ENCODE measurements at regions not wholly inside any gene's neighbourhood (a gene's known extent, or its start where the extent isn't known, plus 50 kb on each side); places are given as distances from the start of the nearest gene placed in this dataset.

DNA sequence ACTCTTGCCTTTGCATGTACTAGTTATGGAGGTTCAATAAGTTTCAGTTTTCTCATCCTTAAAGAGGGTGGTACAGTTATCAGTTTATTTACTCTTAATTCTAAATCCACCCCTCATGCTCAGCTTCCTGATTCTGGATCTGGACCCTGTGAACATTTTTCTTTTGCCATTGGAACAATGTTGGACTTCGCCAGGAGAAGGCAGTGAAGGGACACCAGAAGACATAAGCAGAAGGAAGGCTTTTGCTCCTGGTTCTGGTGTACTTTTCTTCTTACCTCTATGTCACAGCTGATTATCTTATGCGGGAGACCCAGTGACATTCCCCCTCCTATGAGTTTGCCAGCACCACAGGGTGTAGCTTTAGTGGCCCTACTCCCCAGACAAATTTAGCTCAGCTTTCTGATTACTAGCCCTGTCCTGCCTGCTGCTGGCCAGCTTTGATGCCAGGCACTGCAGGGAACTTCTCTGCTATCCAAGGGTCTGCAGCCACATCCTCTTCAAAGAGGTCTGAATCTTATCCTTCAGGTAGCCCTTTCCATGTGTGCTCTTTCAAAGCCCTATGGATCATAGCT, 466.3 kb upstream of the EPHA3 start:
- no peak for TF ChIP-seq EZH2 (IDR thresholded peaks at IDR 0.05; ENCODE audit: low read depth, unreplicated experiment)
- TF ChIP-seq, protein P1, sequence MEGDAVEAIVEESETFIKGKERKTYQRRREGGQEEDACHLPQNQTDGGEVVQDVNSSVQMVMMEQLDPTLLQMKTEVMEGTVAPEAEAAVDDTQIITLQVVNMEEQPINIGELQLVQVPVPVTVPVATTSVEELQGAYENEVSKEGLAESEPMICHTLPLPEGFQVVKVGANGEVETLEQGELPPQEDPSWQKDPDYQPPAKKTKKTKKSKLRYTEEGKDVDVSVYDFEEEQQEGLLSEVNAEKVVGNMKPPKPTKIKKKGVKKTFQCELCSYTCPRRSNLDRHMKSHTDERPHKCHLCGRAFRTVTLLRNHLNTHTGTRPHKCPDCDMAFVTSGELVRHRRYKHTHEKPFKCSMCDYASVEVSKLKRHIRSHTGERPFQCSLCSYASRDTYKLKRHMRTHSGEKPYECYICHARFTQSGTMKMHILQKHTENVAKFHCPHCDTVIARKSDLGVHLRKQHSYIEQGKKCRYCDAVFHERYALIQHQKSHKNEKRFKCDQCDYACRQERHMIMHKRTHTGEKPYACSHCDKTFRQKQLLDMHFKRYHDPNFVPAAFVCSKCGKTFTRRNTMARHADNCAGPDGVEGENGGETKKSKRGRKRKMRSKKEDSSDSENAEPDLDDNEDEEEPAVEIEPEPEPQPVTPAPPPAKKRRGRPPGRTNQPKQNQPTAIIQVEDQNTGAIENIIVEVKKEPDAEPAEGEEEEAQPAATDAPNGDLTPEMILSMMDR (conservative IDR thresholded peaks at IDR 0.05; ENCODE audit: low read depth in 2 of 2) = no peak
- TF ChIP-seq EZH2phosphoT487 (IDR thresholded peaks at IDR 0.05; ENCODE audit: unreplicated experiment) = no peak
- TF ChIP-seq, protein P2, sequence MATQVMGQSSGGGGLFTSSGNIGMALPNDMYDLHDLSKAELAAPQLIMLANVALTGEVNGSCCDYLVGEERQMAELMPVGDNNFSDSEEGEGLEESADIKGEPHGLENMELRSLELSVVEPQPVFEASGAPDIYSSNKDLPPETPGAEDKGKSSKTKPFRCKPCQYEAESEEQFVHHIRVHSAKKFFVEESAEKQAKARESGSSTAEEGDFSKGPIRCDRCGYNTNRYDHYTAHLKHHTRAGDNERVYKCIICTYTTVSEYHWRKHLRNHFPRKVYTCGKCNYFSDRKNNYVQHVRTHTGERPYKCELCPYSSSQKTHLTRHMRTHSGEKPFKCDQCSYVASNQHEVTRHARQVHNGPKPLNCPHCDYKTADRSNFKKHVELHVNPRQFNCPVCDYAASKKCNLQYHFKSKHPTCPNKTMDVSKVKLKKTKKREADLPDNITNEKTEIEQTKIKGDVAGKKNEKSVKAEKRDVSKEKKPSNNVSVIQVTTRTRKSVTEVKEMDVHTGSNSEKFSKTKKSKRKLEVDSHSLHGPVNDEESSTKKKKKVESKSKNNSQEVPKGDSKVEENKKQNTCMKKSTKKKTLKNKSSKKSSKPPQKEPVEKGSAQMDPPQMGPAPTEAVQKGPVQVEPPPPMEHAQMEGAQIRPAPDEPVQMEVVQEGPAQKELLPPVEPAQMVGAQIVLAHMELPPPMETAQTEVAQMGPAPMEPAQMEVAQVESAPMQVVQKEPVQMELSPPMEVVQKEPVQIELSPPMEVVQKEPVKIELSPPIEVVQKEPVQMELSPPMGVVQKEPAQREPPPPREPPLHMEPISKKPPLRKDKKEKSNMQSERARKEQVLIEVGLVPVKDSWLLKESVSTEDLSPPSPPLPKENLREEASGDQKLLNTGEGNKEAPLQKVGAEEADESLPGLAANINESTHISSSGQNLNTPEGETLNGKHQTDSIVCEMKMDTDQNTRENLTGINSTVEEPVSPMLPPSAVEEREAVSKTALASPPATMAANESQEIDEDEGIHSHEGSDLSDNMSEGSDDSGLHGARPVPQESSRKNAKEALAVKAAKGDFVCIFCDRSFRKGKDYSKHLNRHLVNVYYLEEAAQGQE (IDR thresholded peaks at IDR 0.05; ENCODE audit: unreplicated experiment) = no peak
- TF ChIP-seq CREB1 (CRISPR knock-in tag; IDR thresholded peaks at IDR 0.05; ENCODE audit: low read depth) = no peak
- no peak for TF ChIP-seq POLR2AphosphoS5 (IDR thresholded peaks at IDR 0.05; ENCODE audit: low read depth)
- TF ChIP-seq JUNB (IDR thresholded peaks at IDR 0.05; ENCODE audit: unreplicated experiment) = no peak
- TF ChIP-seq, protein P3, sequence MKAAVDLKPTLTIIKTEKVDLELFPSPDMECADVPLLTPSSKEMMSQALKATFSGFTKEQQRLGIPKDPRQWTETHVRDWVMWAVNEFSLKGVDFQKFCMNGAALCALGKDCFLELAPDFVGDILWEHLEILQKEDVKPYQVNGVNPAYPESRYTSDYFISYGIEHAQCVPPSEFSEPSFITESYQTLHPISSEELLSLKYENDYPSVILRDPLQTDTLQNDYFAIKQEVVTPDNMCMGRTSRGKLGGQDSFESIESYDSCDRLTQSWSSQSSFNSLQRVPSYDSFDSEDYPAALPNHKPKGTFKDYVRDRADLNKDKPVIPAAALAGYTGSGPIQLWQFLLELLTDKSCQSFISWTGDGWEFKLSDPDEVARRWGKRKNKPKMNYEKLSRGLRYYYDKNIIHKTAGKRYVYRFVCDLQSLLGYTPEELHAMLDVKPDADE (IDR thresholded peaks at IDR 0.05) = no peak

Measured in GM23338 (cell line).